HG03354 (cell line): ENCODE measurements at regions not wholly inside any gene's neighbourhood (a gene's known extent, or its start where the extent isn't known, plus 50 kb on each side); places are given as distances from the start of the nearest gene placed in this dataset.
"Not testable (repeated sequence)": the region's sequence is repeated elsewhere in the genome, so short reads cannot be mapped to it uniquely, and the experiment has no call there.

Source experiments
- ATAC-seq: cut with Tn5 transposase; IDR thresholded peaks from one replicate; pipeline ENCODE4 v1.9.1; 2021; ENCODE audit warnings: mild to moderate bottlenecking; ENCODE audit not compliant: unreplicated experiment, poor library complexity, severe bottlenecking

GRCh38 chr5:56415356-56415765 lies 182.2 kb upstream of the ANKRD55 start:
- ATAC-seq = peak; percentile 87

GRCh38 chr5:56414066-56414465 lies 180.9 kb upstream of the ANKRD55 start:
- no peak for ATAC-seq

- ATAC-seq = no peak
Observed at GRCh38 chr5:56413546-56413945, 180.4 kb upstream of the ANKRD55 start.

- ATAC-seq = peak; percentile 86
Observed at GRCh38 chr5:56412601-56413379, 179.7 kb upstream of the ANKRD55 start.

GRCh38 chr5:56410696-56411095 lies 177.6 kb upstream of the ANKRD55 start:
- ATAC-seq = no peak

GRCh38 chr5:56409331-56410190 lies 176.4 kb upstream of the ANKRD55 start:
- ATAC-seq = no peak

- no peak for ATAC-seq
Observed at GRCh38 chr5:56406838-56407237, 173.7 kb upstream of the ANKRD55 start.

- ATAC-seq = no peak
Observed at GRCh38 chr5:56406221-56406620, 173.1 kb upstream of the ANKRD55 start.

- ATAC-seq = no peak
Observed at GRCh38 chr5:56405116-56405908, 172.2 kb upstream of the ANKRD55 start.

- ATAC-seq = no peak
Observed at GRCh38 chr5:56402266-56403220, 169.4 kb upstream of the ANKRD55 start.

GRCh38 chr5:56397796-56398195 lies 164.7 kb upstream of the ANKRD55 start:
- not testable (repeated sequence) for ATAC-seq

GRCh38 chr5:56396634-56397033 lies 163.5 kb upstream of the ANKRD55 start:
- ATAC-seq = no peak

- no peak for ATAC-seq
Observed at GRCh38 chr5:56389261-56389660, 156.1 kb upstream of the ANKRD55 start.

- ATAC-seq = no peak
Observed at GRCh38 chr5:56388229-56388985, 155.3 kb upstream of the ANKRD55 start.

GRCh38 chr5:56386046-56386445 lies 152.9 kb upstream of the ANKRD55 start:
- no peak for ATAC-seq

- ATAC-seq = no peak
Observed at GRCh38 chr5:56384186-56384585, 151.1 kb upstream of the ANKRD55 start.

GRCh38 chr5:56383761-56384160 lies 150.6 kb upstream of the ANKRD55 start:
- ATAC-seq = no peak

- no peak for ATAC-seq
Observed at GRCh38 chr5:56382896-56383295, 149.8 kb upstream of the ANKRD55 start.
